ENCODE measurements at regions not wholly inside any gene's neighbourhood (a gene's known extent, or its start where the extent isn't known, plus 50 kb on each side); places are given as distances from the start of the nearest gene placed in this dataset.

- no peaks in the 10 kb centered on the region for H3K36me3 ChIP-seq (ENCODE audit: insufficient read depth in 1 of 2, low read depth in 1 of 2)
- H3K4me3 ChIP-seq: no peak overlapping the region
- H3K27me3 ChIP-seq (ENCODE audit: insufficient read depth in 3 of 3, low read length in 2 of 3): no peaks in the 10 kb centered on the region
- DNase-seq: no peak
- intact Hi-C loops (cut with DNase I): loop anchor here in 1 of 2 donors (10.0 kb wide), 1 partner anchor 1183 kb away; no protein-coding TSS in a partner anchor
- TF ChIP-seq, protein P1, sequence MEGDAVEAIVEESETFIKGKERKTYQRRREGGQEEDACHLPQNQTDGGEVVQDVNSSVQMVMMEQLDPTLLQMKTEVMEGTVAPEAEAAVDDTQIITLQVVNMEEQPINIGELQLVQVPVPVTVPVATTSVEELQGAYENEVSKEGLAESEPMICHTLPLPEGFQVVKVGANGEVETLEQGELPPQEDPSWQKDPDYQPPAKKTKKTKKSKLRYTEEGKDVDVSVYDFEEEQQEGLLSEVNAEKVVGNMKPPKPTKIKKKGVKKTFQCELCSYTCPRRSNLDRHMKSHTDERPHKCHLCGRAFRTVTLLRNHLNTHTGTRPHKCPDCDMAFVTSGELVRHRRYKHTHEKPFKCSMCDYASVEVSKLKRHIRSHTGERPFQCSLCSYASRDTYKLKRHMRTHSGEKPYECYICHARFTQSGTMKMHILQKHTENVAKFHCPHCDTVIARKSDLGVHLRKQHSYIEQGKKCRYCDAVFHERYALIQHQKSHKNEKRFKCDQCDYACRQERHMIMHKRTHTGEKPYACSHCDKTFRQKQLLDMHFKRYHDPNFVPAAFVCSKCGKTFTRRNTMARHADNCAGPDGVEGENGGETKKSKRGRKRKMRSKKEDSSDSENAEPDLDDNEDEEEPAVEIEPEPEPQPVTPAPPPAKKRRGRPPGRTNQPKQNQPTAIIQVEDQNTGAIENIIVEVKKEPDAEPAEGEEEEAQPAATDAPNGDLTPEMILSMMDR (IDR thresholded peaks at IDR 0.05): no peak
- ATAC-seq: no peak
- H3K27ac ChIP-seq: no peak overlapping the region
- no peaks in the 10 kb centered on the region for H3K9me3 ChIP-seq
- peaks cover 16% of the 10 kb centered on the region for H3K4me1 ChIP-seq
Measured at GRCh38 chr14:100442036-100442435, 118.9 kb downstream of the SLC25A47 start.

- WGBS, 3 donors: 77 to 81% (median 79%) methylated on average over 13 of the region's 13 CpGs
- DNase-seq: no peak
- ATAC-seq: no peak
Measured at GRCh38 chr14:100442498-100443490, 119.7 kb downstream of the SLC25A47 start.

GRCh38 chr14:100443603-100444002 is 120.5 kb downstream of the SLC25A47 start:
- TF ChIP-seq, protein P1 (IDR thresholded peaks at IDR 0.05): no peak
- Histone ChIP-seq H3K9me3 (no peaks in the 10 kb centered on the region), H3K27ac (no peak overlapping the region), H3K4me1 (peaks cover 16% of the 10 kb centered on the region), H3K36me3 (ENCODE audit: insufficient read depth in 1 of 2, low read depth in 1 of 2) (no peaks in the 10 kb centered on the region), H3K27me3 (ENCODE audit: insufficient read depth in 3 of 3, low read length in 2 of 3) (no peaks in the 10 kb centered on the region), H3K4me3 (no peak overlapping the region)
- 84 to 88% (median 85%) methylated on average over 8 of the region's 8 CpGs for whole genome bisulfite sequencing, 3 donors
- no peak for ATAC-seq
- no peak for DNase-seq
- intact Hi-C loops (cut with DNase I): loop anchor here in 1 of 2 donors (10.0 kb wide), 1 partner anchor 1181 kb away; no protein-coding TSS in a partner anchor

More at GRCh38 chr14:100442498-100443490, 119.7 kb downstream of the SLC25A47 start:
- intact Hi-C loops (cut with DNase I): loop anchor here in 1 of 2 donors (10.0 kb wide), 1 partner anchor 1182 kb away; no protein-coding TSS in a partner anchor
- no peaks in the 10 kb centered on the region for H3K36me3 ChIP-seq (ENCODE audit: insufficient read depth in 1 of 2, low read depth in 1 of 2)
- TF ChIP-seq, protein P1 (IDR thresholded peaks at IDR 0.05): no peak
- H3K9me3 ChIP-seq: no peaks in the 10 kb centered on the region
- no peak overlapping the region for H3K4me3 ChIP-seq
- H3K4me1 ChIP-seq: peaks cover 16% of the 10 kb centered on the region
- H3K27ac ChIP-seq: no peak overlapping the region
- no peaks in the 10 kb centered on the region for H3K27me3 ChIP-seq (ENCODE audit: insufficient read depth in 3 of 3, low read length in 2 of 3)

DNA sequence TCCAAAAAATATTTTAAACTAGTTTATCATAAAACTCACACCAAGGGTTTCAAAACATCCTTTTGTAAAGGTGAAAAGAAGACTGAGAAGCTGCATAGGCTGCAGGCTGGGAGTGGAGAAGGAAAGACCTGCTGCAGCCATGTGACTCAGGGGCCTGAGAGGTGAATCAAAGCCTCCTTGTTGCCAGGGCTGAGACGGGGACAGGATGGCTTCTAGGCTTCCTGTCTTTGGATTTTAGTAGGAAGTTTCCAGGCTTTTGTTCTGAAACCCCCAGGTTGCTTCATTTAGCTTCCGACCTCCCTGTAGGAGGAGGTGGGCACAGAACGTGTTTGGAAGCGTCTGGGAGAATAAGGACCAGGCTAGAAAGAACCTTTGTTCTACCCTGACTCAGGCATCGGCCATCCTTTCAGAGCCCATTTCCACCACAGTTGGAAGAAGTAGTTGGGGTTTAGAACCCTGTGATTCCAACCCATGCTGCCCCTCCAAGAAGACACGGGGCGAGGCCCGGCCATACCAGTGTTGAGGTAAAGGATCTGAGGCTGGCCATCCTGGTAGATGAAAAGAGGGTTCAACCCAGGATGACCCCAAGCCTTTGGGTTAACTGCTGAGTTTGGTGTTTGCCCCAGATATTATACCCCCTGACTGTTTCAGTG is 122.4 kb downstream of the SLC25A47 start:
- Histone ChIP-seq H3K36me3 (ENCODE audit: insufficient read depth in 1 of 2, low read depth in 1 of 2) (no peaks in the 10 kb centered on the region), H3K4me1 (peaks cover 4% of the 10 kb centered on the region), H3K4me3 (no peak overlapping the region), H3K9me3 (no peaks in the 10 kb centered on the region), H3K27ac (no peak overlapping the region), H3K27me3 (ENCODE audit: insufficient read depth in 3 of 3, low read length in 2 of 3) (no peaks in the 10 kb centered on the region)
- no peak for DNase-seq
- no peak for ATAC-seq
- intact Hi-C loops (cut with DNase I): loop anchor here in 1 of 2 donors (10.0 kb wide), 1 partner anchor 1179 kb away; no protein-coding TSS in a partner anchor
- 92 to 95% (median 92%) methylated on average over 8 of the region's 8 CpGs for WGBS, 3 donors
- TF ChIP-seq, protein P1 (IDR thresholded peaks at IDR 0.05): no peak

All from psoas muscle (tissue), 7 donors.